Activated T-cell treated with anti-CD3 and anti-CD28 coated beads for 24 hours (primary cell): ENCODE measurements at regions not wholly inside any gene's neighbourhood (a gene's known extent, or its start where the extent isn't known, plus 50 kb on each side); places are given as distances from the start of the nearest gene placed in this dataset.

Experiments used
- DNase-seq: peaks from one replicate; pipeline ENCODE4 v3.0.0-alpha.2; 2020; ENCODE audit warnings: low read depth

DNA sequence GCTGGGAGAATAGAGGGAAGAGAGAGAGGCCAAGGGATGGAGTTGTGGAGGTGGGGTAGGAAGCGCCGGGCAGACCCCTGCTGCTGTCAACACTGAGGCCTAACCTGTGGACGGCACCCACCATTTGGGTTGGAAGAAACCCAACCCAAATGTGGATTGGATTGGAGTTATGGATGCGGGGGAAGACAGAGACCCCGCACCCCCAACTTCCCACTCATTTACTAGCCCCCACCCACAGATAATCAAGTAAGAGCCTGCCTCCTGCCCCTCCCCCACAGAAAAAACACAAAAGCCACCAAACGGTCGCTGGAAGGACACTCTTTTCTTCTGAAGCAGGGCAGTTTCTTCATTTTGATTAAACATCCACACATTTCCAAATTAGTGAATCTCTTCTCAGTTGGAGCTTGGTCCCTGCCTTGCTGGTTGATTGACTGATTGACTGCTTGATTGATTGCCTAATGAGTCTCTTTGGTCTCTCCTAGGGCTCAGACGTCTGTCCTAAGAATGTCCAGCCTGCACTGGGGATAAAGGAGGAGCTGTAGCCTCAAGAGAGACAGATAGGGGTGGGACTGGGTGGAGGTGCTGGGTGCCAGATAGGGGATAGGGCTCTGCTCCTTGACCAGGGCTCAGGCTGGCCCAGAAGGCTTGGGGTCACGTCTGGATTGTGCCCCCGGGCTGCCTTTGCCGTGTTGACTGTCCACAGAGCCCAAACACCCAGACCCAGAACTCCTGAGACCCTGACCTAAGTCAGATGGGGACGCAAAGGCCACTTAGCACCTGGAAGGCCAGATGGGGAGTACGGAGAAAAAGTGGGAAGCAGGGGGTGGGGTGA, 74.9 kb upstream of the FOXP4 start:
- DNase-seq = no peak

- no peak for DNase-seq
Observed at GRCh38 chr6:41474213-41474933, 71.8 kb upstream of the FOXP4 start.

DNA sequence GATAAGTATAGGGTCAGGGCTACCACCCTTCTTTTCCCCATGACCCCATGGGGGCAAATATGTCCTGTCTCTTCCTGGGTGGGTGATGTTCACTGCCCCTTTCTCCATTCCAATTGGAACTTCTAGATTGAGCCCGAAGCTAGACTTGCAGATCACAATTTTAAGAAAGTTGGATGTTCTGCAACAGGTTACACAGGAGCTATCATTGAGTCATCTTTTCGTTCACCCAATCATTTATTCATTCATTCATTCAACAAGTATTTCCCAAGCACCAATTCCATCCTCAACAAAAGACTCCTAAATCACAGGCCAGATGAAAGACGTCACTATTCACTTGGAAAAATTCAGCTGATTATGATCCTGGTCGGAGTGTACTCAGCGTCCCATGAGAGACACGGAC, 71.0 kb upstream of the FOXP4 start:
- no peak for DNase-seq

DNA sequence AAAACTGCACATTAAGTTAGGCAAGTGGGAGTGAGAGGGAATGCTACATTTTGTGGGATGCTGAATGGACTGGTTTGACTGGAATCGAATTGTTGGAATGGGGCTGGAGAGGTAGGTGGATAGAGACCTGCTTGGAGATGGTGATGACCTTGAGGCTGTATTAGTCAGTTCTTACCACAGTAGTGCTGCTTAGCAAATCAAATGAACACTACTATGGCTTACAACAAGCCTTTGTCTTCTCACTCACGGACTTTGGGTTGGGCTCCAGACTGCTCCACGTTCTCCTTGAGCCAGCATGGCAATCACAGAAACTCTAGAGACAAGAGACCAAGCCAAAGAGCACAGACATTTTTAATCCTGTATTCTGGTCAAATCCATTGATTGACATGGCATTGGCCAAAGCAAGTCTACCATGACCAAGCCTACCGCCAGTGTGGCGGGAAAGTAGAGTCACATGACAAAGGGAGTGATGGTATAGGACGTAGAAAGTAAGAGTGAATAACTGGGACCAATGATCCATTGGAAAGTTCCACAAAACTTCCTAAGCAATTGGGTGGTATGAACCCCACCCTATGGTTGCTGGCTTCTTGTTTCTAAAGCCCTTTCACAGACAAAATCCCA, 70.3 kb upstream of the FOXP4 start:
- no peak for DNase-seq

- DNase-seq = no peak
Observed at GRCh38 chr6:41476401-41476800, 69.8 kb upstream of the FOXP4 start.

GRCh38 chr6:41477572-41477971, 68.6 kb upstream of the FOXP4 start:
- no peak for DNase-seq

- DNase-seq = no peak
Observed at GRCh38 chr6:41483943-41484342, 62.2 kb upstream of the FOXP4 start.

GRCh38 chr6:41487860-41488432, 58.2 kb upstream of the FOXP4 start:
- DNase-seq = no peak

GRCh38 chr6:41488433-41489119, 57.6 kb upstream of the FOXP4 start:
- no peak for DNase-seq

- no peak for DNase-seq
Observed at GRCh38 chr6:41489120-41489851, 56.9 kb upstream of the FOXP4 start.

DNA sequence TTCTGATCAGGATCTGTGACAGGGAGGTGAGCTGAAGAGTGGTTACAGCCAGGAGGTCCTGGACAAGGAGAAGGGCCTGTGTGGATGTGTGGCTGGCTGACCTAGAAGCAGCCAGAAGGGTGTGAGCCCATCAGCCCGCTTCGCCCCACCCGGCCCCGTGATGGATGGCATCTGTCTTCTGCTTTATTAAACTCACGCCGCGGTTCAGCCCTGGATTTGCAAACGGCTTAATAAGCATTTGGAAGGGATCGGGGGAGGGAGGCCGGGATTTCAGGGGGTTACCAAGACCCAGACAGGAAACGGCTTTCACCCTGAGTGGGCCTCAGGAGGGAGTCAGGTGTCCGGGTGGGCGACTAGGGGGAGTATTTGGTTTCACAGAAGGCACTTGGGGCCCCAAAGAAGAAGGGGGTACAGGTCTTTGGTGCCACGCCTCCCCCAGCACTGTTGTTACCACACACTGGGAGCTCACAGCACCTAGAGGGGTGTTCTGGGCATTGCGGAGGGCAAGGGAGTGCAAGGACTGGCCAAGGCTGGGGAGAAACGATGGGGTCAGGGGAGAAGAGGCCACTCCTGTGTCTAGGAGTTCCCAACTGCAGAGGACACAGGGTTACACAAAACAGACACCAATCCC, 53.8 kb upstream of the FOXP4 start:
- no peak for DNase-seq

GRCh38 chr6:41494212-41495110, 51.7 kb upstream of the FOXP4 start:
- DNase-seq = no peak
